HepG2 (cell line): ENCODE measurements at regions not wholly inside any gene's neighbourhood (a gene's known extent, or its start where the extent isn't known, plus 50 kb on each side); places are given as distances from the start of the nearest gene placed in this dataset.

Source experiments
- ATAC-seq: fragments of 200-7000 bp; cut with Tn5 transposase; 3 replicates; pipeline ENCODE4 v1.9.1; 2020; ENCODE audit warnings: mild to moderate bottlenecking, moderate library complexity
- BruUV-seq: library from RNA; stranded (reverse); fragments of 400-500 nt; replicated peaks from 2 replicates; lab custom pipeline; 2021; lab: Mats Ljungman, UMichigan
- CTCF ChIA-PET: fragments of 300-600 bp; formaldehyde crosslinking; extraction: SDS; loops from one replicate; lab custom pipeline; 2021; ENCODE audit warnings: low total read pairs, inconsistent platforms, low intra/inter-chr PET ratio; lab: Yijun Ruan, JAX
- POLR2A ChIA-PET: fragments of 350-600 bp; sonication (Branson Sonifier 250); formaldehyde crosslinking; loops from one replicate; lab custom pipeline; 2020; ENCODE audit warnings: antibody characterized with exemption, inconsistent platforms; lab: Yijun Ruan, JAX
- DNase-seq: peaks from one replicate; pipeline ENCODE4 v3.0.0-alpha.2; 2015; ENCODE audit warnings: low spot score
- FAIRE-seq: peaks from 3 replicates; lab custom pipeline; 2011; peaks lifted over from hg19 to GRCh38; lab: Jason Lieb, UNC
- H2AFZ ChIP-seq: one replicate; pipeline ENCODE4 v1.6.1; 2011; ENCODE audit warnings: low read length, inconsistent platforms
- H3K27ac ChIP-seq: fragments of 300-600 bp; 3 replicates; pipeline ENCODE4 v1.8.0; 2011; ENCODE audit warnings: mixed run types, mild to moderate bottlenecking, mixed read lengths, low read length, inconsistent platforms; ENCODE audit not compliant: insufficient read depth; ENCODE audit errors: extremely low read length
- H3K27me3 ChIP-seq, 2 experiments: fragments of 200-600 bp in 1 of 2; 2 replicates in 1 of 2; 3 replicates in 1 of 2; pipeline versions ENCODE4 v1.6.0 to v1.8.0; 2011; ENCODE audit warnings: low read length in 2 of 2, mild to moderate bottlenecking in 2 of 2, moderate library complexity in 2 of 2, inconsistent platforms in 1 of 2; ENCODE audit not compliant: insufficient read depth in 2 of 2, control insufficient read depth in 1 of 2
- H3K36me3 ChIP-seq, 2 experiments: fragments of 200-600 bp in 1 of 2; replicated peaks in 1 of 2; 2 replicates in 1 of 2; 3 replicates in 1 of 2; pipeline versions ENCODE4 v1.5.1 to v1.8.0; 2011; ENCODE audit warnings: low read length in 2 of 2, inconsistent platforms in 1 of 2; ENCODE audit not compliant: insufficient read depth in 2 of 2, control insufficient read depth in 1 of 2
- H3K4me1 ChIP-seq: 2 replicates; pipeline ENCODE4 v1.5.1; 2012; ENCODE audit warnings: low read length, inconsistent platforms; ENCODE audit not compliant: insufficient read depth
- H3K4me2 ChIP-seq: 2 replicates; pipeline ENCODE4 v1.6.0; 2011; ENCODE audit warnings: low read depth, low read length, inconsistent platforms
- H3K4me3 ChIP-seq, 3 experiments: fragments of 200-600 bp in 1 of 3; sonication (generic), shearing (Covaris generic) in 1 of 3; replicated peaks in 1 of 3; 2 replicates each; pipeline ENCODE4 v1.5.1; 2011 to 2016; ENCODE audit warnings: low read length in 3 of 3, inconsistent platforms in 2 of 3, low read depth in 2 of 3, mild to moderate bottlenecking in 2 of 3, control low read depth in 1 of 3, mixed read lengths in 1 of 3; ENCODE audit not compliant: insufficient read depth in 1 of 3
- H3K79me2 ChIP-seq: one replicate; pipeline ENCODE4 v1.6.1; 2011; ENCODE audit warnings: low read length, inconsistent platforms; ENCODE audit not compliant: insufficient read depth
- H3K9ac ChIP-seq: 2 replicates; pipeline ENCODE4 v1.6.0; 2011; ENCODE audit warnings: mild to moderate bottlenecking, low read depth, low read length, inconsistent platforms; ENCODE audit not compliant: insufficient read depth
- H3K9me3 ChIP-seq: 2 replicates; pipeline ENCODE4 v1.5.1; 2012; ENCODE audit warnings: mild to moderate bottlenecking, low read length
- H4K20me1 ChIP-seq: 2 replicates; pipeline ENCODE4 v1.6.0; 2011; ENCODE audit warnings: inconsistent platforms, mild to moderate bottlenecking, low read length, moderate library complexity; ENCODE audit not compliant: insufficient read depth
- ARNT ChIP-seq: fragments of 450-650 bp; IDR thresholded peaks from 2 replicates; pipeline ENCODE4 v1.6.1; 2017
- CCAR2 ChIP-seq: fragments of 200-400 bp; formaldehyde crosslinking; optimal IDR thresholded peaks from 2 replicates; pipeline ENCODE3; 2018; ENCODE audit warnings: low read depth, mild to moderate bottlenecking, low read length, moderate library complexity
- MAFF ChIP-seq: IDR thresholded peaks from 2 replicates; pipeline ENCODE4 v1.6.1; 2011; ENCODE audit warnings: low read depth, low read length, improper control_type of control experiment
- MAFK ChIP-seq, 2 experiments: IDR thresholded peaks in 1 of 2; conservative IDR thresholded peaks in 1 of 2; 2 replicates each; pipeline ENCODE4 v1.6.1; 2011; ENCODE audit warnings: improper control_type of control experiment in 2 of 2, low read length in 2 of 2
- SOX5 ChIP-seq: IDR thresholded peaks from 2 replicates; pipeline ENCODE4 v1.6.1; 2016; ENCODE audit warnings: borderline replicate concordance
- ZNF598 ChIP-seq: sonication (generic); formaldehyde crosslinking; IDR thresholded peaks from 2 replicates; pipeline ENCODE4 v1.5.1; 2020; ENCODE audit warnings: mild to moderate bottlenecking, missing genetic modification reagents, borderline replicate concordance
- WGBS: methylation state at CpG from one replicate; pipeline ENCODE4 v1.1.6; 2017; ENCODE audit warnings: low lambda C conversion rate; 5-methylcytosine and 5-hydroxymethylcytosine counted together
- in situ Hi-C: cut with HindIII; loops from 2 replicates; pipeline ENCODE4 v1.10.0; 2017; ENCODE audit warnings: low pct_unique_long_range_greater_than_20kb; ENCODE audit not compliant: extremely low pct_ligation_motif_present
- intact Hi-C: fragments of 100-400 bp; cut with micrococcal nuclease; formaldehyde crosslinking; loops from one replicate; pipeline ENCODE4 v1.10.0; 2022; ENCODE audit not compliant: unreplicated experiment
- TF ChIP-seq, protein P1 (sequence below): sonication (generic); formaldehyde crosslinking; IDR thresholded peaks from 2 replicates; pipeline ENCODE4 v1.8.1; 2022; ENCODE audit warnings: low read depth, mild to moderate bottlenecking, missing genetic modification reagents

DNA sequence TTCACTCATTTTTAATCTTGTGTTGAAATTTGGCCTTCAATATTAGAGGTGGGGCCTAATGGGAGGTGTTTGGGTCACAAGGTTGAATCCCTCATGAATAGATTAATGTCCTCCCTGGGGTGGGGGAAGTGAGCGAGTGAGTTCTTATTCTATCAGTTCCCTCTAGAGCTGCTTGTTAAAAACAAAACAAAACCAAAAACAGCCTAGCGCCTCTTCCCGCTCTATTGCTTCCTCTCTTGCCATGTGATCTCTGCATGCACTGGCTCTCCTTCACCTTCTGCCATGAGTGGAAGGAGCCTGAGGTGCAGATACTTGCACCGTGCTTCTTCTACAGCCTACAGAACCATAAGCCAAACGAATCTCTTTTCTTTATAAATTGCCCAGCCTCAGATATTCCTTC lies 89.6 kb upstream of the SLC35F1 start:
- ATAC-seq (no peak), FAIRE-seq (no peak), DNase-seq (no peak)
- intact Hi-C loops (no loop called here), in situ Hi-C loops (no loop called here)
- Histone ChIP-seq H3K9ac (no peak overlapping the region), H3K4me3 (no peak overlapping the region), H3K27ac (no peak overlapping the region), H4K20me1 (no peaks in the 10 kb centered on the region), H3K4me2 (no peak overlapping the region), H3K4me1 (no peaks in the 10 kb centered on the region), H3K9me3 (no peaks in the 10 kb centered on the region), H3K27me3 (no peaks in the 10 kb centered on the region), H3K79me2 (no peaks in the 10 kb centered on the region), H2AFZ (no peak overlapping the region), H3K36me3 (no peaks in the 10 kb centered on the region)
- CTCF ChIA-PET, result no interaction called here
- POLR2A ChIA-PET, result no interaction called here
- 28% methylated on average over 5 of the region's 5 CpGs for WGBS
- no TSS peak for BruUV-seq
- no peak for TF ChIP-seq ARNT
- TF ChIP-seq, protein P1, sequence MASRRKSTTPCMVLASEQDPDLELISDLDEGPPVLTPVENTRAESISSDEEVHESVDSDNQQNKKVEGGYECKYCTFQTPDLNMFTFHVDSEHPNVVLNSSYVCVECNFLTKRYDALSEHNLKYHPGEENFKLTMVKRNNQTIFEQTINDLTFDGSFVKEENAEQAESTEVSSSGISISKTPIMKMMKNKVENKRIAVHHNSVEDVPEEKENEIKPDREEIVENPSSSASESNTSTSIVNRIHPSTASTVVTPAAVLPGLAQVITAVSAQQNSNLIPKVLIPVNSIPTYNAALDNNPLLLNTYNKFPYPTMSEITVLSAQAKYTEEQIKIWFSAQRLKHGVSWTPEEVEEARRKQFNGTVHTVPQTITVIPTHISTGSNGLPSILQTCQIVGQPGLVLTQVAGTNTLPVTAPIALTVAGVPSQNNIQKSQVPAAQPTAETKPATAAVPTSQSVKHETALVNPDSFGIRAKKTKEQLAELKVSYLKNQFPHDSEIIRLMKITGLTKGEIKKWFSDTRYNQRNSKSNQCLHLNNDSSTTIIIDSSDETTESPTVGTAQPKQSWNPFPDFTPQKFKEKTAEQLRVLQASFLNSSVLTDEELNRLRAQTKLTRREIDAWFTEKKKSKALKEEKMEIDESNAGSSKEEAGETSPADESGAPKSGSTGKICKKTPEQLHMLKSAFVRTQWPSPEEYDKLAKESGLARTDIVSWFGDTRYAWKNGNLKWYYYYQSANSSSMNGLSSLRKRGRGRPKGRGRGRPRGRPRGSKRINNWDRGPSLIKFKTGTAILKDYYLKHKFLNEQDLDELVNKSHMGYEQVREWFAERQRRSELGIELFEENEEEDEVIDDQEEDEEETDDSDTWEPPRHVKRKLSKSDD (CRISPR knock-in tag), result no peak
- no peak for TF ChIP-seq CCAR2

DNA sequence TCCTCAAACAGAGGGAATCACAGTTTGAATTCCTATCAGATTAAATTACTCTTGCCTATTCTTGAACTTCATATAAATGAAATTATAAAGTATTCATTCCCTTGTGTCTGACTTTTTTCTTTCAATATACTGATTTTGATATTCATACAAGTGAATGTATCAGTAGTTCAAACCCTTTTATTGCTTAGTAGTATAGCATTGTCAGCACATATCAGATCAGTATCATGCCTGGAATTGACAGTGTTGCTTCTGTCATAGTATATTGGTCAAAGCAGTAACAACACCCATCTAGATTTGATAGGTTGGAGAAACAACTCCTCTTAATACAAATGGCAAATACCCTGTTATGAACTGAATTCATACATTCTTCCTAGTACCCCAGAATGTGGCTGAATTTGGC lies 89.1 kb upstream of the SLC35F1 start:
- CTCF ChIA-PET, result no interaction called here
- intact Hi-C loops, result no loop called here
- Histone ChIP-seq H3K9ac (no peak overlapping the region), H3K4me3 (no peak overlapping the region), H3K79me2 (no peaks in the 10 kb centered on the region), H3K27ac (no peak overlapping the region), H2AFZ (no peak overlapping the region), H3K9me3 (no peaks in the 10 kb centered on the region), H3K4me2 (no peak overlapping the region), H4K20me1 (no peaks in the 10 kb centered on the region), H3K36me3 (no peaks in the 10 kb centered on the region), H3K27me3 (no peaks in the 10 kb centered on the region), H3K4me1 (no peaks in the 10 kb centered on the region)
- DNase-seq (no peak), FAIRE-seq (no peak), ATAC-seq (no peak)
- no TSS peak for BruUV-seq
- in situ Hi-C loops, result no loop called here
- POLR2A ChIA-PET, result no interaction called here
- no peak for TF ChIP-seq SOX5 (CRISPR knock-in tag)
- peak; percentile 50; the same call in 1 of the 2 replicates for TF ChIP-seq MAFF
- TF ChIP-seq MAFK (conservative IDR thresholded peaks at IDR 0.05 in 1 of 2, IDR thresholded peaks at IDR 0.05 in 1 of 2; ENCODE audit: low read length in 2 of 2), result peak; percentile 42 to 66
- TF ChIP-seq ZNF598, result no peak
